ENCODE measurements at regions not wholly inside any gene's neighbourhood (a gene's known extent, or its start where the extent isn't known, plus 50 kb on each side); places are given as distances from the start of the nearest gene placed in this dataset.

GRCh38 chr12:58270966-58271705 is 329.8 kb downstream of the ATP23 start:
- DNase-seq (no peak), ATAC-seq (ENCODE audit: poor library complexity) (no peak)
- Mint-ChIP-seq H3K36me3 (ENCODE audit: low read depth) (no peaks in the 10 kb centered on the region), H3K4me1 (ENCODE audit: low read depth) (no peaks in the 10 kb centered on the region), H3K9me3 (no peaks in the 10 kb centered on the region), H3K27ac (no peak overlapping the region), H3K4me3 (no peak overlapping the region), H3K27me3 (no peaks in the 10 kb centered on the region)
- TF ChIP-seq CTCF (IDR thresholded peaks at IDR 0.05) = no peak
- Histone ChIP-seq H3K9me3 (ENCODE audit: control insufficient read depth in 1 of 2, insufficient read depth in 1 of 2, low read length in 2 of 2) (peaks cover 0 to 3% of the 10 kb centered on the region in 2 experiments), H3K36me3 (ENCODE audit: insufficient read depth, low read length) (no peaks in the 10 kb centered on the region), H3K27ac (ENCODE audit: low read depth in 1 of 2, low read length in 2 of 2) (no peak overlapping the region), H3K4me3 (ENCODE audit: low read length) (no peak overlapping the region), H3K4me1 (ENCODE audit: insufficient read depth, low read length) (no peaks in the 10 kb centered on the region), H3K27me3 (ENCODE audit: control insufficient read depth in 1 of 2, insufficient read depth in 2 of 2, low read length in 2 of 2) (no peaks in the 10 kb centered on the region)
- POLR2A ChIA-PET = no interaction called here
- intact Hi-C loops (cut with DNase I, micrococcal nuclease) = no loop called here
- CTCF ChIA-PET = no interaction called here

GRCh38 chr12:58272461-58272860 is 331.1 kb downstream of the ATP23 start:
- Histone ChIP-seq H3K4me3 (ENCODE audit: low read length) (no peak overlapping the region), H3K4me1 (ENCODE audit: insufficient read depth, low read length) (no peaks in the 10 kb centered on the region), H3K27me3 (ENCODE audit: control insufficient read depth in 1 of 2, insufficient read depth in 2 of 2, low read length in 2 of 2) (no peaks in the 10 kb centered on the region), H3K9me3 (ENCODE audit: control insufficient read depth in 1 of 2, insufficient read depth in 1 of 2, low read length in 2 of 2) (peaks cover 4 to 9% of the 10 kb centered on the region in 2 experiments), H3K36me3 (ENCODE audit: insufficient read depth, low read length) (no peaks in the 10 kb centered on the region), H3K27ac (ENCODE audit: low read depth in 1 of 2, low read length in 2 of 2) (no peak overlapping the region)
- Mint-ChIP-seq H3K4me3 (no peak overlapping the region), H3K36me3 (ENCODE audit: low read depth) (no peaks in the 10 kb centered on the region), H3K27ac (no peak overlapping the region), H3K9me3 (peaks cover 6% of the 10 kb centered on the region), H3K4me1 (ENCODE audit: low read depth) (no peaks in the 10 kb centered on the region), H3K27me3 (no peaks in the 10 kb centered on the region)
- ChIA-PET POLR2A (no interaction called here), CTCF (no interaction called here)
- ATAC-seq (ENCODE audit: poor library complexity) = no peak
- intact Hi-C loops (cut with DNase I, micrococcal nuclease) = no loop called here
- no peak for TF ChIP-seq CTCF (IDR thresholded peaks at IDR 0.05)
- no peak for DNase-seq

- TF ChIP-seq CTCF (IDR thresholded peaks at IDR 0.05) = no peak
- Histone ChIP-seq H3K27me3 (ENCODE audit: control insufficient read depth in 1 of 2, insufficient read depth in 2 of 2, low read length in 2 of 2) (no peaks in the 10 kb centered on the region), H3K4me3 (ENCODE audit: low read length) (no peak overlapping the region), H3K4me1 (ENCODE audit: insufficient read depth, low read length) (no peaks in the 10 kb centered on the region), H3K27ac (ENCODE audit: low read depth in 1 of 2, low read length in 2 of 2) (no peak overlapping the region), H3K36me3 (ENCODE audit: insufficient read depth, low read length) (no peaks in the 10 kb centered on the region), H3K9me3 (ENCODE audit: control insufficient read depth in 1 of 2, insufficient read depth in 1 of 2, low read length in 2 of 2) (peaks cover 8 to 9% of the 10 kb centered on the region in 2 experiments)
- no peak overlapping the region for H3K4me3 Mint-ChIP-seq
- H3K36me3 Mint-ChIP-seq (ENCODE audit: low read depth) = no peaks in the 10 kb centered on the region
- ATAC-seq (ENCODE audit: poor library complexity) (no peak), DNase-seq (no peak)
- no peaks in the 10 kb centered on the region for H3K4me1 Mint-ChIP-seq (ENCODE audit: low read depth)
- intact Hi-C loops (cut with DNase I, micrococcal nuclease) = no loop called here
- H3K27me3 Mint-ChIP-seq = no peaks in the 10 kb centered on the region
- H3K27ac Mint-ChIP-seq = no peak overlapping the region
- ChIA-PET POLR2A (no interaction called here), CTCF (no interaction called here)
- H3K9me3 Mint-ChIP-seq = peaks cover 12% of the 10 kb centered on the region
Observed at GRCh38 chr12:58277231-58277630, 335.9 kb downstream of the ATP23 start.
